GM18508 (cell line): ENCODE measurements at regions not wholly inside any gene's neighbourhood (a gene's known extent, or its start where the extent isn't known, plus 50 kb on each side); places are given as distances from the start of the nearest gene placed in this dataset.

ENCODE experiments used
- ATAC-seq: cut with Tn5 transposase; IDR thresholded peaks from one replicate; pipeline ENCODE4 v1.9.1; 2021; ENCODE audit warnings: moderate number of reproducible peaks; ENCODE audit not compliant: insufficient read depth, unreplicated experiment

- no peak for ATAC-seq
Measured at GRCh38 chr13:105965910-105966309, 569.6 kb downstream of the EFNB2 start.

- no peak for ATAC-seq
Measured at GRCh38 chr13:105962080-105962479, 573.4 kb downstream of the EFNB2 start.

GRCh38 chr13:105961438-105961837, 574.0 kb downstream of the EFNB2 start:
- ATAC-seq: no peak

- no peak for ATAC-seq
Measured at GRCh38 chr13:105960326-105960725, 575.1 kb downstream of the EFNB2 start.

- no peak for ATAC-seq
Measured at GRCh38 chr13:105959876-105960275, 575.6 kb downstream of the EFNB2 start.

- no peak for ATAC-seq
Measured at GRCh38 chr13:105957769-105958438, 577.6 kb downstream of the EFNB2 start.

- ATAC-seq: no peak
Measured at GRCh38 chr13:105956921-105957320, 578.5 kb downstream of the EFNB2 start.

- ATAC-seq: no peak
Measured at GRCh38 chr13:105952973-105953290, 582.5 kb downstream of the EFNB2 start.

- peak; percentile 62 for ATAC-seq
Measured at GRCh38 chr13:105952233-105952972, 583.1 kb downstream of the EFNB2 start.

GRCh38 chr13:105948143-105948542, 587.3 kb downstream of the EFNB2 start:
- no peak for ATAC-seq

- no peak for ATAC-seq
Measured at GRCh38 chr13:105940882-105941281, 594.6 kb downstream of the EFNB2 start.

- no peak for ATAC-seq
Measured at GRCh38 chr13:105937451-105937850, 598.0 kb downstream of the EFNB2 start.

- no peak for ATAC-seq
Measured at GRCh38 chr13:105936816-105937215, 598.6 kb downstream of the EFNB2 start.

- ATAC-seq: no peak
Measured at GRCh38 chr13:105929505-105929904, 606.0 kb downstream of the EFNB2 start.

- no peak for ATAC-seq
Measured at GRCh38 chr13:105928901-105929300, 606.6 kb downstream of the EFNB2 start.

- ATAC-seq: no peak
Measured at GRCh38 chr13:105928048-105928447, 607.4 kb downstream of the EFNB2 start.

GRCh38 chr13:105925496-105925895, 610.0 kb downstream of the EFNB2 start:
- no peak for ATAC-seq

- no peak for ATAC-seq
Measured at GRCh38 chr13:105921711-105922110, 613.8 kb downstream of the EFNB2 start.

- ATAC-seq: no peak
Measured at GRCh38 chr13:105920370-105920769, 615.1 kb downstream of the EFNB2 start.

- ATAC-seq: no peak
Measured at GRCh38 chr13:105918842-105919741, 616.4 kb downstream of the EFNB2 start.
